OCI-LY1 (cell line): ENCODE measurements at regions not wholly inside any gene's neighbourhood (a gene's known extent, or its start where the extent isn't known, plus 50 kb on each side); places are given as distances from the start of the nearest gene placed in this dataset.

Source experiments
- H2AFZ ChIP-seq: fragments of 200-600 bp; sonication (generic), shearing (Covaris generic); 2 replicates; pipeline ENCODE4 v1.6.0; 2014; ENCODE audit warnings: antibody characterized with exemption, mild to moderate bottlenecking, low read length
- H3F3A ChIP-seq: fragments of 200-600 bp; sonication (generic), shearing (Covaris generic); 2 replicates; pipeline ENCODE4 v1.6.0; 2014; ENCODE audit warnings: mild to moderate bottlenecking, antibody characterized with exemption, low read length, moderate library complexity; ENCODE audit not compliant: insufficient read depth
- H3K27ac ChIP-seq: fragments of 200-600 bp; sonication (generic); 2 replicates; pipeline ENCODE4 v1.5.1; 2014; ENCODE audit warnings: low read length, mixed run types, mild to moderate bottlenecking, low read depth; ENCODE audit not compliant: poor library complexity, severe bottlenecking
- H3K27me3 ChIP-seq: fragments of 200-600 bp; sonication (generic); 2 replicates; pipeline ENCODE4 v1.6.0; 2014; ENCODE audit warnings: antibody characterized with exemption, mild to moderate bottlenecking, low read length, moderate library complexity; ENCODE audit not compliant: insufficient read depth
- H3K36me3 ChIP-seq: fragments of 200-600 bp; sonication (generic); 2 replicates; pipeline ENCODE4 v1.6.1; 2014; ENCODE audit warnings: mild to moderate bottlenecking, antibody characterized with exemption, low read length, moderate library complexity, mixed read lengths; ENCODE audit not compliant: insufficient read depth
- H3K4me1 ChIP-seq: fragments of 200-600 bp; sonication (generic); 2 replicates; pipeline ENCODE4 v1.5.1; 2014; ENCODE audit warnings: mild to moderate bottlenecking, low read length, moderate library complexity; ENCODE audit not compliant: insufficient read depth, severe bottlenecking
- H3K4me2 ChIP-seq: fragments of 200-600 bp; sonication (generic), shearing (Covaris generic); 2 replicates; pipeline ENCODE4 v1.6.1; 2014; ENCODE audit warnings: low read length
- H3K4me3 ChIP-seq: fragments of 200-600 bp; sonication (generic); 2 replicates; pipeline ENCODE4 v1.5.1; 2014; ENCODE audit warnings: low read length, low read depth, mild to moderate bottlenecking, mixed read lengths; ENCODE audit not compliant: poor library complexity, severe bottlenecking
- H3K79me2 ChIP-seq: fragments of 200-600 bp; shearing (Covaris generic); 2 replicates; pipeline ENCODE4 v1.6.1; 2016; ENCODE audit warnings: mixed run types, low read length, mixed read lengths; ENCODE audit not compliant: insufficient read depth
- H3K9ac ChIP-seq: fragments of 200-600 bp; sonication (generic), shearing (Covaris generic); 2 replicates; pipeline ENCODE4 v1.6.1; 2014; ENCODE audit warnings: mild to moderate bottlenecking, low read length, mixed read lengths
- H3K9me2 ChIP-seq: fragments of 200-600 bp; sonication (generic), shearing (Covaris generic); 2 replicates; pipeline ENCODE4 v1.6.1; 2014; ENCODE audit warnings: low read depth, mild to moderate bottlenecking, low read length, mixed read lengths
- H3K9me3 ChIP-seq: fragments of 200-600 bp; shearing (Covaris generic); 2 replicates; pipeline ENCODE4 v1.6.1; 2014; ENCODE audit warnings: low read length, mixed read lengths
- H4K20me1 ChIP-seq: fragments of 200-600 bp; sonication (generic), shearing (Covaris generic); 2 replicates; pipeline ENCODE4 v1.6.0; 2016; ENCODE audit warnings: mild to moderate bottlenecking, low read length; ENCODE audit not compliant: insufficient read depth
- CTCF ChIP-seq: fragments of 200-600 bp; sonication (generic), shearing (Covaris generic); IDR thresholded peaks from 2 replicates; pipeline ENCODE4 v1.5.1; 2017; ENCODE audit warnings: mild to moderate bottlenecking, antibody characterized with exemption, low read length, moderate library complexity, mixed read lengths
- EZH2 ChIP-seq: fragments of 200-600 bp; sonication (generic), shearing (Covaris generic); IDR thresholded peaks from 2 replicates; pipeline ENCODE4 v1.8.0; 2017; ENCODE audit warnings: borderline replicate concordance, mixed run types, mild to moderate bottlenecking, antibody characterized with exemption, low read length, moderate library complexity, mixed read lengths

DNA sequence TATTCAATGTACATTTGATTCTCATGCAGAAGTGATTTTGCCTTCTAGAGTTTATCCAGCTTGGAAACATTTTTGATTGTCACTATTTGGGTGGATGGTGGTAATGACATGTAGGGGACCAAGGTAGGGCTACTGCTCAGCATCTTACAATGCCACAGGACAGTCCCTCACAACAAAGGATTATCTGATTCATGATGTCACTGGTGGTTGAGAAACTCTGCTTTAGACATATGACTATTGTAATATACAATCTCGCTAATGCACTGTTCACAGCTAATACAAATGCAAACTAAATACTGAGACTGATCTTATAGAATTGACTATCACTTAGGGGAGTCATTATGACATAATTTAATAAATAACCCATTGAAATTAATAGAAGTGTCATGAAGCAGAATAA, 60.4 kb upstream of the BTG1 start:
- H4K20me1 ChIP-seq: no peaks in the 10 kb centered on the region
- no peaks in the 10 kb centered on the region for H3K36me3 ChIP-seq
- no peaks in the 10 kb centered on the region for H3F3A ChIP-seq
- H3K27ac ChIP-seq: no peak overlapping the region
- H3K27me3 ChIP-seq: no peaks in the 10 kb centered on the region
- no peak overlapping the region for H3K9ac ChIP-seq
- no peak overlapping the region for H3K4me2 ChIP-seq
- no peak overlapping the region for H2AFZ ChIP-seq
- peaks cover 19% of the 10 kb centered on the region for H3K4me1 ChIP-seq
- no peaks in the 10 kb centered on the region for H3K79me2 ChIP-seq
- H3K9me2 ChIP-seq: no peaks in the 10 kb centered on the region
- no peak overlapping the region for H3K4me3 ChIP-seq
- H3K9me3 ChIP-seq: no peaks in the 10 kb centered on the region
- TF ChIP-seq EZH2: no peak
- no peak for TF ChIP-seq CTCF

- Histone ChIP-seq H3K9me2 (no peaks in the 10 kb centered on the region), H3F3A (no peaks in the 10 kb centered on the region), H3K4me1 (no peaks in the 10 kb centered on the region), H2AFZ (no peak overlapping the region), H3K9ac (no peak overlapping the region), H3K4me2 (no peak overlapping the region), H3K36me3 (no peaks in the 10 kb centered on the region), H4K20me1 (no peaks in the 10 kb centered on the region), H3K27me3 (no peaks in the 10 kb centered on the region), H3K27ac (no peak overlapping the region), H3K9me3 (peaks cover 5% of the 10 kb centered on the region), H3K79me2 (no peaks in the 10 kb centered on the region), H3K4me3 (no peak overlapping the region)
- TF ChIP-seq EZH2 (no peak), CTCF (no peak)
Observed at GRCh38 chr12:92199819-92200576, 54.4 kb upstream of the BTG1 start.

DNA sequence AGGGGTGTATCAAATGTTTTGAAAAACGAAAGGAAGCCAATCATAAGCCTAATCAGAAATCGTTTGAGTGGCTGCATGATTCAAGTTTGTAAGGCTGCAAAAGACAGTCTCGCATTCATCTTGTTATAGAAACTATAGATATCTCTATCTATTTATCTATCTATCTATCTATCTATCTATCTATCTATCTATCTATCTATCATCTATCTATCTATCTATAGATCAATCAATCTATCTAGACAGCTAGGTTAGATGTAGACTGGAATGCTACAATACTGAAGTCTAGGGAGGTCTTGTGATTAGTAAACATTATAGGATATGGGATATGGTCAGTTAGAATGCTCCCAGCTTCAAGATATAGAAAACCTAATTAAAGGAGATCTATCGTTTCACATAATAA, 52.2 kb upstream of the BTG1 start:
- H3K9ac ChIP-seq: no peak overlapping the region
- no peak overlapping the region for H3K27ac ChIP-seq
- no peaks in the 10 kb centered on the region for H4K20me1 ChIP-seq
- no peak overlapping the region for H2AFZ ChIP-seq
- H3F3A ChIP-seq: no peaks in the 10 kb centered on the region
- no peaks in the 10 kb centered on the region for H3K27me3 ChIP-seq
- no peaks in the 10 kb centered on the region for H3K9me2 ChIP-seq
- no peak overlapping the region for H3K4me2 ChIP-seq
- TF ChIP-seq CTCF (no peak), EZH2 (no peak)
- no peak overlapping the region for H3K4me3 ChIP-seq
- peaks cover 5% of the 10 kb centered on the region for H3K9me3 ChIP-seq
- no peaks in the 10 kb centered on the region for H3K79me2 ChIP-seq
- peaks cover 8% of the 10 kb centered on the region for H3K4me1 ChIP-seq
- H3K36me3 ChIP-seq: no peaks in the 10 kb centered on the region
